GM23338 (cell line): ENCODE measurements at regions not wholly inside any gene's neighbourhood (a gene's known extent, or its start where the extent isn't known, plus 50 kb on each side); places are given as distances from the start of the nearest gene placed in this dataset.
"Not testable (repeated sequence)": the region's sequence is repeated elsewhere in the genome, so short reads cannot be mapped to it uniquely, and the experiment has no call there.

Source experiments
- ATAC-seq: fragments of 200-7000 bp; cut with Tn5 transposase; 3 replicates; pipeline ENCODE4 v1.9.1; 2020
- DNase-seq: peaks from one replicate; pipeline ENCODE4 v3.0.0-alpha.2; 2015; ENCODE audit warnings: low spot score
- H2AFZ ChIP-seq: fragments of 200-600 bp; sonication (generic); 2 replicates; pipeline ENCODE4 v1.8.0; 2016; ENCODE audit warnings: antibody characterized with exemption, mild to moderate bottlenecking, moderate library complexity
- H3F3A ChIP-seq: fragments of 200-600 bp; sonication (generic); replicated peaks from 2 replicates; pipeline ENCODE4 v1.8.0; 2017; ENCODE audit warnings: antibody characterized with exemption, mixed run types, low read depth
- H3K27ac ChIP-seq: fragments of 200-600 bp; sonication (generic); 2 replicates; pipeline ENCODE4 v1.6.1; 2016; ENCODE audit warnings: low read depth
- H3K27me3 ChIP-seq: fragments of 200-600 bp; sonication (generic); 2 replicates; pipeline ENCODE4 v1.8.0; 2016; ENCODE audit warnings: mild to moderate bottlenecking, mixed run types, moderate library complexity; ENCODE audit not compliant: insufficient read depth
- H3K36me3 ChIP-seq: fragments of 200-600 bp; sonication (generic); 2 replicates; pipeline ENCODE4 v1.8.0; 2016; ENCODE audit warnings: mild to moderate bottlenecking; ENCODE audit not compliant: insufficient read depth
- H3K4me1 ChIP-seq: fragments of 200-600 bp; sonication (generic); 2 replicates; pipeline ENCODE4 v1.8.0; 2016; ENCODE audit warnings: mild to moderate bottlenecking, moderate library complexity; ENCODE audit not compliant: insufficient read depth
- H3K4me2 ChIP-seq: fragments of 200-600 bp; sonication (generic); 2 replicates; pipeline ENCODE4 v1.7.1; 2017; ENCODE audit warnings: mixed run types
- H3K4me3 ChIP-seq: fragments of 200-600 bp; sonication (generic); 2 replicates; pipeline ENCODE4 v1.6.1; 2016; ENCODE audit warnings: mixed run types
- H3K79me2 ChIP-seq: fragments of 200-600 bp; sonication (generic); replicated peaks from 2 replicates; pipeline ENCODE4 v1.8.0; 2017; ENCODE audit warnings: mild to moderate bottlenecking; ENCODE audit not compliant: insufficient read depth
- H3K9me2 ChIP-seq: fragments of 200-600 bp; sonication (generic); 2 replicates; pipeline ENCODE4 v1.8.0; 2017; ENCODE audit not compliant: insufficient read depth
- H4K20me1 ChIP-seq: fragments of 200-600 bp; sonication (generic); replicated peaks from 2 replicates; pipeline ENCODE4 v1.8.0; 2017; ENCODE audit warnings: mild to moderate bottlenecking; ENCODE audit not compliant: insufficient read depth
- H3K27ac Mint-ChIP-seq: 2 replicates; pipeline ENCODE4 v1.8.0; 2020; ENCODE audit warnings: inconsistent platforms, mild to moderate bottlenecking, moderate library complexity, mixed read lengths
- H3K27me3 Mint-ChIP-seq: 3 replicates; pipeline ENCODE4 v1.8.0; 2022; ENCODE audit warnings: low read depth, mild to moderate bottlenecking, moderate library complexity, mixed read lengths, inconsistent platforms; ENCODE audit not compliant: insufficient read depth, poor library complexity
- H3K36me3 Mint-ChIP-seq: 3 replicates; pipeline ENCODE4 v1.8.0; 2021; ENCODE audit warnings: low read depth, mild to moderate bottlenecking, inconsistent platforms, moderate library complexity, mixed read lengths
- H3K4me1 Mint-ChIP-seq: 3 replicates; pipeline ENCODE4 v1.8.0; 2020; ENCODE audit warnings: mild to moderate bottlenecking, inconsistent platforms, mixed read lengths
- H3K4me3 Mint-ChIP-seq: 3 replicates; pipeline ENCODE4 v1.8.0; 2021; ENCODE audit warnings: moderate library complexity, mild to moderate bottlenecking, inconsistent platforms, mixed read lengths
- H3K9me3 Mint-ChIP-seq: 3 replicates; pipeline ENCODE4 v1.8.0; 2020; ENCODE audit warnings: moderate library complexity, mild to moderate bottlenecking, inconsistent platforms, mixed read lengths
- EZH2 ChIP-seq: fragments of 200-600 bp; sonication (generic); IDR thresholded peaks from one replicate; pipeline ENCODE4 v1.8.0; 2017; ENCODE audit warnings: antibody characterized with exemption, mild to moderate bottlenecking, low read depth; ENCODE audit not compliant: unreplicated experiment
- EZH2phosphoT487 ChIP-seq: fragments of 200-600 bp; sonication (generic); IDR thresholded peaks from one replicate; pipeline ENCODE4 v1.8.1; 2018; ENCODE audit warnings: antibody characterized with exemption; ENCODE audit not compliant: unreplicated experiment
- STAT1 ChIP-seq: IDR thresholded peaks from one replicate; pipeline ENCODE4 v1.6.1; 2016; ENCODE audit warnings: antibody characterized with exemption; ENCODE audit not compliant: unreplicated experiment
- ZNF114 ChIP-seq: fragments of 250-450 bp; sonication (Bioruptor Pico); IDR thresholded peaks from 2 replicates; pipeline ENCODE4 v1.5.0; 2020; ENCODE audit warnings: mild to moderate bottlenecking, moderate library complexity
- ZNF331 ChIP-seq: fragments of 250-450 bp; sonication (Bioruptor Pico); IDR thresholded peaks from 2 replicates; pipeline ENCODE4 v1.5.0; 2020; ENCODE audit warnings: low read depth, mild to moderate bottlenecking, moderate library complexity
- ZNF462 ChIP-seq: fragments of 250-450 bp; sonication (Bioruptor Pico); IDR thresholded peaks from 2 replicates; pipeline ENCODE4 v1.5.0; 2020; ENCODE audit warnings: mild to moderate bottlenecking, moderate library complexity
- TF ChIP-seq, protein P1 (sequence below): IDR thresholded peaks from 2 replicates; pipeline ENCODE4 v1.6.1; 2016; ENCODE audit warnings: antibody characterized with exemption

- not testable (repeated sequence) for H3F3A ChIP-seq, H3K4me1 Mint-ChIP-seq, H3K9me2 ChIP-seq, H3K4me1 ChIP-seq, H2AFZ ChIP-seq, ATAC-seq, H4K20me1 ChIP-seq, H3K4me2 ChIP-seq, H3K27ac Mint-ChIP-seq, H3K4me3 Mint-ChIP-seq, H3K4me3 ChIP-seq, H3K27ac ChIP-seq, H3K27me3 ChIP-seq, H3K79me2 ChIP-seq, DNase-seq
- Mint-ChIP-seq H3K36me3 (peaks cover 88% of the 10 kb centered on the region), H3K9me3 (peaks cover 62% of the 10 kb centered on the region), H3K27me3 (peaks cover 23% of the 10 kb centered on the region)
- peaks cover 52% of the 10 kb centered on the region for H3K36me3 ChIP-seq
These were observed 145.2 kb downstream of the SNRPN start for GRCh38 chr15:25099966-25100365.

DNA sequence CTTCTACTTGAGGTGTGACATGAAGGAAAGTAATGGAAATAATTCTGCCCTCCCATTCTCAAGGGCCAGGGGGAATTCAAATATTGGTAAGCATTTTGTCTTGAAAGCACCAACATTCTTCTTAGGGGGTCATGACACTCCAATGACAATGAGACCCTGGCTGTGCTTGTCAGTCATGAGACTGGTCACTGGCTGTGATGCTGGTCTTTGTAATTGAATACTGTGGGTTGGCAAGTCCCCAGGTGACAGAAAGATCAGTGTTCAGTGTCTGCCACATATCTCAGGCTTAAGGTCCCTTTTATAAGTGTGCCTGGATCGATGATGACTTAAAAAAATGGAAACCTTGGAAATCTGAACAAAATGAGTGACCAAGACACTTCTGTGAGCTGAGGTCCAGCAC lies 151.4 kb downstream of the SNRPN start:
- Histone ChIP-seq H3F3A (no peaks in the 10 kb centered on the region; the same call in 1 of the 2 replicates), H3K79me2 (no peaks in the 10 kb centered on the region), H3K27me3 (no peaks in the 10 kb centered on the region), H2AFZ (no peak overlapping the region), H3K27ac (no peak overlapping the region), H3K4me1 (no peaks in the 10 kb centered on the region), H3K36me3 (peaks cover 51% of the 10 kb centered on the region), H3K9me2 (no peaks in the 10 kb centered on the region), H3K4me2 (no peak overlapping the region), H3K4me3 (no peak overlapping the region), H4K20me1 (0 out of 2 replicates have a peak, but pooled peaks cover 5% of the 10 kb centered on the region)
- DNase-seq (no peak), ATAC-seq (no peak)
- peaks cover 97% of the 10 kb centered on the region for H3K36me3 Mint-ChIP-seq
- H3K4me3 Mint-ChIP-seq = no peak overlapping the region
- TF ChIP-seq EZH2 (no peak), EZH2phosphoT487 (no peak), ZNF114 (CRISPR knock-in tag) (no peak), ZNF462 (CRISPR knock-in tag) (no peak), STAT1 (no peak), ZNF331 (CRISPR knock-in tag) (no peak)
- TF ChIP-seq, protein P1, sequence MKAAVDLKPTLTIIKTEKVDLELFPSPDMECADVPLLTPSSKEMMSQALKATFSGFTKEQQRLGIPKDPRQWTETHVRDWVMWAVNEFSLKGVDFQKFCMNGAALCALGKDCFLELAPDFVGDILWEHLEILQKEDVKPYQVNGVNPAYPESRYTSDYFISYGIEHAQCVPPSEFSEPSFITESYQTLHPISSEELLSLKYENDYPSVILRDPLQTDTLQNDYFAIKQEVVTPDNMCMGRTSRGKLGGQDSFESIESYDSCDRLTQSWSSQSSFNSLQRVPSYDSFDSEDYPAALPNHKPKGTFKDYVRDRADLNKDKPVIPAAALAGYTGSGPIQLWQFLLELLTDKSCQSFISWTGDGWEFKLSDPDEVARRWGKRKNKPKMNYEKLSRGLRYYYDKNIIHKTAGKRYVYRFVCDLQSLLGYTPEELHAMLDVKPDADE = no peak
- H3K9me3 Mint-ChIP-seq = peaks cover 73% of the 10 kb centered on the region
- H3K4me1 Mint-ChIP-seq = no peaks in the 10 kb centered on the region
- H3K27me3 Mint-ChIP-seq = peaks cover 21% of the 10 kb centered on the region
- peak overlapping the region; percentile 48; the same call in 1 of the 2 replicates for H3K27ac Mint-ChIP-seq
